ENCODE measurements at regions not wholly inside any gene's neighbourhood (a gene's known extent, or its start where the extent isn't known, plus 50 kb on each side); places are given as distances from the start of the nearest gene placed in this dataset.

GRCh38 chr2:101556033-101556459 is 81.1 kb upstream of the RFX8 start:
- DNase-seq (ENCODE audit: low spot score), result no peak

DNA sequence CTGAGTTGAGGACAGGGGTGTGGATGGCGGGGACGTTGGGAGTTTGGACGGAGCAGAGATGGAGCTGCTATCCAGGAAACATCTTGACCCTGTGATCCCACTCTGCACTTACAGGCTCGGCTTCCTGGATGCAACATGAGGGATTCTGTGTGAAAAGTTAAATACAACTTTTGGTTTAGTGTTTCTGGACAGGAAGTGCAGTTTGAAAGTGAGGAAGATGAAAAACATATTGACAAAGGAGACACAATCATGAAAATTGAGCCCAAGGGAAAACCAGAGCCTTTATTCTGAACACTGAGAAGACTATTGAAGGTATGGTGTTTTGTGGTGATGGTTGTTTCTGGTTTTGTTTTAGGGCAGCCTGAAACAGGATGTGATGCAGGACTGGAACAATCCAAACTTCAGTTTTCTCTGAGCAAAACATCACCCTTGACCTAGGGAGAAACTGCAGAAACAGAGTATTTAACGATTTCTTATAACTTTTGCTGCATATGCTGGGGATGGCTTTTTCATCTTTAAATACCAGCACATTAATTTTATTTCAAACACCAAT is 76.5 kb upstream of the RFX8 start:
- no peak for DNase-seq (ENCODE audit: low spot score)

GRCh38 chr2:101550555-101550954 is 75.6 kb upstream of the RFX8 start:
- no peak for DNase-seq (ENCODE audit: low spot score)

- no peak for DNase-seq (ENCODE audit: low spot score)
Observed at GRCh38 chr2:101549371-101549770, 74.5 kb upstream of the RFX8 start.

DNA sequence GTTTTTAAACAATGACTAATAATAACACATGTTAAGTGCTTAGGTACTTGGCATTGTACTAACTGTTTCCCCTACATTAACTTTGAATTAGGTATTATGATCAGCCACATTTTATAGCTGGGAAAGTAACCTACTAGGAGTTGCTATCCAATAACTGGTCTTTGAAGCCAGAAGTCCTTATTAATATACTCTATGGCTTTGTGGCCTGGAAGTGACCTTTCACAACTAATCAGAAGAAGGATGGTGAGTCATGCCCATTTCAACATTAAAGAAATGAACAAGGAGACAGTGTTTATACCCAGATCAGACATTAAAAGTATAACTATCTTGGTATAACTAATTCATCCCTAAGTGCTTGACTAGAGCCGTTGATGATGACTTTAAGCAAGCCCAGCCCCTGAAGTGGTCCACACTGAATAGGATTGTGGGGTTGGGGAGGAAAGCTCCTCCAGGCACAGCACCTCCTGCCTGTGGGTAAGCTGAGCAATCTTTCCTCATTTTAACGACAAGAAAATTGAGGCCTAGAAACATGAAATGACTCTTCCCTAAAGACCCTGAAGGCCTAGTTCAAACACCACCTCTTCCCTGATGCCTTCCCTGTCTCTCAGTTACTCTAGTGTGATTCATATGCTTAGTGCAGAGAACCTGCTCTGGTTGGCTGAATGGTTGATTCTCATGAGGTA is 71.6 kb upstream of the RFX8 start:
- DNase-seq (ENCODE audit: low spot score), result no peak

GRCh38 chr2:101545950-101546349 is 71.0 kb upstream of the RFX8 start:
- no peak for DNase-seq (ENCODE audit: low spot score)

GRCh38 chr2:101540518-101540917 is 65.6 kb upstream of the RFX8 start:
- no peak for DNase-seq (ENCODE audit: low spot score)

- no peak for DNase-seq (ENCODE audit: low spot score)
Observed at GRCh38 chr2:101538076-101538475, 63.2 kb upstream of the RFX8 start.

DNA sequence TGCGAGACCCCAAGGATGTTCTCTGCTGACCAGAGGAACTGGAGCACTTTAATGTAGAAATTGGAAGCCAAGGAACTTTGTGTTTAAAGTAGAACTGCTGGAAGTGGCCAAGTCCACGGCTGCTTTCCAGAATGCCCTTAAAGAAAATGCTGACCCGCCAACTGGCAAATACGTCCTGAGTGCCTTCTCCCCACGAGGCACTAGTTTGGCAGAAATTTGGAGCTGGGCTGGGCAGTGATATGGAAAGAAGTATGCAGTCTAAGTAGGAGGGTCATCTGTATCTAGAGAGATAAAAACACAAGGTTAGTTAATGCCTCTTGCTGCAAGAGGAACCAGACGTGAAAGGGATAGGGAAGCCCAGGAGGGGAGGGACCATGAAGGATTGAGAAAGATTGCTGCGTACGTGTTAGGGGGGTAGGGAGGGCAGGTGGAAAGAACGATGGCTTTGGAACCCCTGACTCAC is 59.3 kb upstream of the RFX8 start:
- no peak for DNase-seq (ENCODE audit: low spot score)

DNA sequence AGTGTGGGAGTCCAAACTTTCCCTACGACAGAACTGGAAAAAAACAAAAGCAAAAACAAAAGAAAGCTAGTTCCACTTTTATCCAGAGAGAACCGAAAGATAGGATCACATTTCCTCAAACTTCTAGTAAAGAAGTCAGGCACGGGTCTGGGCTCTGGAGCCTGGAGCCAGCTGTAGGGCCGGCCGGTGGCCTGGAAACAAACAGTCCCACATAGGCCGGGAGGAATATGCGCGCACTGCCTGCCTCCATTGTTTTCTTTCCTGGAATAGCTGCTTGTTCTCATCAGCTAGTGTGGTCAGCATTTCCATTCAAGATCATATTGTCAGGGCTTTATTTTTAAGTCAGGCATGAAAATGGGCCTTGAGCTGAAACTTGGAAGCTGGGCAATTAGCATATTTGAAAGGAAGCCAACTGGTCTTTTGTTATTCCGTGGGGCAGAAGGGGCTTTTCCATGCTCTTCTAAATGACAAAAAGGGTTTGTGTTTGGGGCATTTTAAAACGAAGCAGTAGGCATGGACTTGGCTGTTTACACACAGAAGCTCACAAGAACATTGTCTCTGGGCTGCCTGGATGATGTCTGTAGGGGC is 58.7 kb upstream of the RFX8 start:
- DNase-seq (ENCODE audit: low spot score), result peak; percentile 37

DNA sequence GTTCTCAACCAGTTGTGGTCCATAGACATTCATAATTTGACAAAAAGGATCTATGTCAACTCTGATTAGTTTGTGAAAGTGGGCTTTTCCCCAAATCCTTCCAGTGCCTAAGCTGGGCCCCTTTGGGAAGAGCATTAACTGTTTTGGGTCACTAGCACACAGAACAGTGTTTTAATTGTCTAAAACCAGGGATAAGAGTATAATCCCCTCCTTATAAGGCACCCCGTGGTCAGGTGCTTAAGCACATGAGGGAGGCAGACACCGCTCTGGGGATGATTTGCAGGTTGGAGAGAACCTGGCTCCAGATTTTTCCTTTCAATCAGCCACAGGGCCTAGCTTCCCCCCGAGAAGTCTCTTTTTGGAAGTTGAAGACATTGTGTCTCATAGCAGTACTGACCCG is 53.6 kb upstream of the RFX8 start:
- no peak for DNase-seq (ENCODE audit: low spot score)

GRCh38 chr2:101524806-101525430 is 50.0 kb upstream of the RFX8 start:
- DNase-seq (ENCODE audit: low spot score), result no peak
